HepG2 (cell line): ENCODE measurements at regions not wholly inside any gene's neighbourhood (a gene's known extent, or its start where the extent isn't known, plus 50 kb on each side); places are given as distances from the start of the nearest gene placed in this dataset.

Experiments used
- ARNT ChIP-seq: fragments of 450-650 bp; IDR thresholded peaks from 2 replicates; pipeline ENCODE4 v1.6.1; 2017
- ARNTL ChIP-seq: sonication (generic); formaldehyde crosslinking; IDR thresholded peaks from 2 replicates; pipeline ENCODE4 v1.4.0; 2020; ENCODE audit warnings: mild to moderate bottlenecking, missing genetic modification reagents
- CSRNP1 ChIP-seq: sonication (generic); formaldehyde crosslinking; IDR thresholded peaks from 2 replicates; pipeline ENCODE4 v1.8.1; 2023; ENCODE audit warnings: mild to moderate bottlenecking, missing genetic modification reagents
- CTCF ChIP-seq: sonication (generic); formaldehyde crosslinking; IDR thresholded peaks from 2 replicates; pipeline ENCODE4 v1.5.0; 2020; ENCODE audit warnings: mild to moderate bottlenecking, missing genetic modification reagents, moderate library complexity
- GLI4 ChIP-seq: sonication (generic); formaldehyde crosslinking; IDR thresholded peaks from 2 replicates; pipeline ENCODE4 v1.5.1; 2020; ENCODE audit warnings: missing genetic modification reagents, mild to moderate bottlenecking, moderate library complexity, borderline replicate concordance
- HCFC1 ChIP-seq: fragments of 150-350 bp; IDR thresholded peaks from 2 replicates; pipeline ENCODE4 v1.6.1; 2014; ENCODE audit warnings: low read depth, low read length
- POLR2A ChIP-seq, 2 experiments: IDR thresholded peaks; 2 replicates each; pipeline ENCODE4 v1.6.1; 2011; ENCODE audit warnings: low read depth in 2 of 2, low read length in 2 of 2, mild to moderate bottlenecking in 1 of 2, moderate library complexity in 1 of 2; ENCODE audit not compliant: insufficient read depth in 1 of 2
- POLR2AphosphoS5 ChIP-seq: IDR thresholded peaks from 2 replicates; pipeline ENCODE4 v1.6.1; 2012; ENCODE audit warnings: low read depth, low read length
- RAD51 ChIP-seq: fragments of 450-650 bp; IDR thresholded peaks from 2 replicates; pipeline ENCODE4 v1.6.1; 2016; ENCODE audit warnings: borderline replicate concordance
- U2AF2 ChIP-seq: fragments of 200-400 bp; formaldehyde crosslinking; IDR thresholded peaks from 2 replicates; pipeline ENCODE4 v1.6.1; 2017; ENCODE audit warnings: low read depth, mild to moderate bottlenecking, low read length
- ZNF263 ChIP-seq: sonication (generic); formaldehyde crosslinking; IDR thresholded peaks from 2 replicates; pipeline ENCODE4 v1.4.0; 2020; ENCODE audit warnings: missing genetic modification reagents
- ZNF317 ChIP-seq: sonication (generic); formaldehyde crosslinking; IDR thresholded peaks from 2 replicates; pipeline ENCODE4 v1.5.0; 2020; ENCODE audit warnings: mild to moderate bottlenecking, missing genetic modification reagents

- no peak for TF ChIP-seq CTCF (CRISPR knock-in tag)
- no peak for TF ChIP-seq POLR2AphosphoS5
- no peak for TF ChIP-seq ZNF317 (CRISPR knock-in tag)
- TF ChIP-seq GLI4 (CRISPR knock-in tag): no peak
- no peak for TF ChIP-seq POLR2A (IDR thresholded peaks at IDR 0.05; ENCODE audit: insufficient read depth in 1 of 2, low read depth in 2 of 2, low read length in 2 of 2)
- TF ChIP-seq CSRNP1 (CRISPR knock-in tag): no peak
- no peak for TF ChIP-seq HCFC1
- TF ChIP-seq RAD51: no peak
- TF ChIP-seq ZNF263 (CRISPR knock-in tag): no peak
- no peak for TF ChIP-seq U2AF2
- TF ChIP-seq ARNTL: no peak
- no peak for TF ChIP-seq ARNT
Observed at GRCh38 chr15:29411299-29411698, 141.7 kb upstream of the NSMCE3 start.
